ENCODE measurements at regions not wholly inside any gene's neighbourhood (a gene's known extent, or its start where the extent isn't known, plus 50 kb on each side); places are given as distances from the start of the nearest gene placed in this dataset.

DNA sequence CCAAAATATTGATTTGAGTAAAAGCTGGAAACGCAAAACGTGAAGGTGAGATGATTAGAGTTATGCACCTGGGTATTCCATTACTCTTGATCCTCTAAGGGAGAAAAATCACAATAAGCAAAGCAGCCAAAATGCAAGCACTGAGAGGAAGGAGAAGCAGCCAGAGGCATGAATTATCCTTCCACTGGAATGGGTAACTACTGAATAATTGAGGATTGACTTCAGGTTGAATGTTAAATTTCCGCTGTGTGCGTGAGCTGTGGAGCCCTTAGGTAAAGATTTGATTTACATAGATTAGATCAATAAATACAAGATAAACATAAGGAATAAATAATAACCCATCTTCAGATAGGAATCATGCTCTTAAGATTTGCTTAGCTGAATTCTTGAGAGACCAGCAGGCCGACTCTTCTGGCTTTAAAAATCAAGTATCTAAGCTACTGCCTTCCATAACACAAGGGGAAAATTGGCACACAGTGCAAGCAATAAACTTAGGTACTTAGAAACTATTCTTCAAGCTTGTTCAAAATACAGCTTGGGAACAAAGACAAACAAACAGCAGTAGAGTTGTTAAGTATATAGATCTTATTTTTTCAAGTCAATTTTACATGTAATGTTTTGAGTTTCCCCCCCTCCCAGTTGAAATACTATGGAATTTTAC lies 1459.5 kb downstream of the ZPLD1 start:
- DNase-seq = no peak

DNA sequence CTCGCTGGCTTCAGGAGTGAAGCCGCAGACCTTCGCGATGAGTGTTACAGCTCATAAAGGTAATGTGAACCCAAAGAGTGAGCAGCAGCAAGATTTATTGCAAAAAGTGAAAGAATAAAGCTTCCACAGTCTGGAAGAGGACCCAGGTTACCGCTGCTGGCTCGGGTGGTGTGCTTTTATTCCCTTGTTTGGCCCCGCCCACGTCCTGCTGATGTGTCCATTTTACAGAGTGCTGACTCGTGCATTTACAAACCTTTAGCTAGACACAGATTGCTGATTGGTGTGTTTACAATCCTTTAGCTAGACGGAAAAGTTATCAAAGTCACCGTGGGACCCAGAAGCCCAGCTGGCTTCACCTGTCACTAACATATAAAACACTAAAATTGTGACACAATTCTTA lies 1464.5 kb downstream of the ZPLD1 start:
- no peak for DNase-seq

DNA sequence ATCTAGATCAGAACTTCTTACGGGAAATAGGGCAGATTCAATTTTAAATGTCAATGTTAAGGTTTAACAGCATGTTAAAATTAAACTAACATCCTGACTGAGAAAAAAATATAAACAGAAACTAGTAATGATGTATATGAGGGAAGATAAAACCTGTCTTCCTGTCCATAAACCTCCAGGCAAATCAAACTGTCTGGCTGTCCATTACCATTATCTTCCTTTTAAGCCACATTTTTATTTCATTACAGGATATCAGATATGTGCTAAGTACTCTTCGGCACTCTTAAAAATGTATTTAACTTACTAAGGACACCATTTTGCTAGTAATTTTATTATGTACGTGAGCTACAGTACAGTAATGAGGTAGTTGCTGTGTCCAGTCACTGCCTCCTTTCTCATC lies 1461.7 kb upstream of the ALCAM start:
- no peak for DNase-seq

DNA sequence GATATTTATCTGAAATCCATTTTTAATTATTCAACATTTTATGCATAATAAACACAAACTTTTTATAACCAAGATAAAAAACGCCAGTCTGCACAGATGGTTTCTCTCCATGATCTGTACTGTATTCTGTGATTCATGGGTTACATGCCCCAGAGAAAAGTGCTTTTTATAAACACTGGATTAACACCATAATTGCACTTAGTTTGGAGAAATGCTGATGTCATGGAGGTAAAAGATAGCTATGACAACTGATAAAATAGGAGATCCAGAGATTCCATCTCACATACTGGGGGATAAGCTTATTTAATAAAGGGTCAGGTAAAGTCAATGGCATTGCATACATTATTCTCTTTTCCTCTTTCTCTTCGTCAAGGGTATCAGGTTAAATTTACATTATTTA lies 1460.4 kb upstream of the ALCAM start:
- no peak for DNase-seq

DNA sequence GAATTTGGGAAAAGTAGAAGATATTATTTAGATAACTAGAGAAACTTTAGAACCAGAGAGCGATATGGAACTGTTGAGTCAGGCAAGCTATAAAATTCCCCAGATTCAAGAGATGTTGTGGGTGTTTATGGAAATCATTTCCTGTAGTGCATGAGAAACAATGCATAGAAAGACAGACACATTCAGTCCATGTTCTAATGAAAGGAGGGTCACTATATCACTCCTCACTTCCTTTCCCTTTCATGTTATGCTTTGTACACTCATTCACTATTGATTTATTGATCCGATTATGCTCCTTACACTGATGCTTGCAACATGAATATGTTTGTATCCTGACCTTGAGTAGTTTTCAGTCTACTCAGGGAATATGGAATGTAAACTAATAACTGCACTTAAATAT lies 1459.9 kb upstream of the ALCAM start:
- DNase-seq = no peak

DNA sequence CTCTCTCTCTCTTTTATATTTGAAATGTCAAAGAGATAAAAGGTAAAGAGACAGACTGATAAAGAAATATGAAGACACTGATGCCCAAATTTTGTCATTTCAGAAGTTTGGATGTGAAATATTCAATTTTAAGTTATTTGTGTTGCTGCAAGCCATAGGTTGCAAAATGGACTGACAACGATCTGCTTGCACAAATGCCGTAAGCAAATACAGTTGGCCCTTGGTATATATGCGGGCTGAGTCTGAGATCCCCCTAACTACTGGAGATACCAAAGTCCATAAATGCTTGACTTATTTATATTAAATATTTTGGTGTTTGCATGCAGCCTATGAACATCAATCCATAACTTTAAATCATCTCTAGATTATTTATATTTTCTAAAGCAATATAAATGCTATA lies 1459.1 kb upstream of the ALCAM start:
- DNase-seq = no peak

DNA sequence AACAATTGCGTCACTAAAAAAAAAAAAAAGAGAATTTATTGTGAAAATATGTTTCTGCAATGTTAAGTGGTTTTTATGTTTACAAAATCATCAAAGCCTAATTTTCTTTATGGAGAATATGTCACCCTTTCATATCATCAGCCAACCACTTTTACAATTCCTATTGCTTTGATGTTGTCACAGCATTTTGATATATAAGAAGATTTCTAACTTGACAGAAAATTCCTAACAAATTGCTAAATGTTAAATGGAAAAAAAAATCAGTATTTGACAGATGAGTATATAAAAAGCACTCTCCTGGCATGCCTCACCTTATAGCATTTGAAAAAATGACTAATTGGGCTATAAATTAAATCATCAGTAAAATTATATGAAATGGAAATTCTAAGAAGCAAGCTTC lies 1457.3 kb upstream of the ALCAM start:
- no peak for DNase-seq

DNA sequence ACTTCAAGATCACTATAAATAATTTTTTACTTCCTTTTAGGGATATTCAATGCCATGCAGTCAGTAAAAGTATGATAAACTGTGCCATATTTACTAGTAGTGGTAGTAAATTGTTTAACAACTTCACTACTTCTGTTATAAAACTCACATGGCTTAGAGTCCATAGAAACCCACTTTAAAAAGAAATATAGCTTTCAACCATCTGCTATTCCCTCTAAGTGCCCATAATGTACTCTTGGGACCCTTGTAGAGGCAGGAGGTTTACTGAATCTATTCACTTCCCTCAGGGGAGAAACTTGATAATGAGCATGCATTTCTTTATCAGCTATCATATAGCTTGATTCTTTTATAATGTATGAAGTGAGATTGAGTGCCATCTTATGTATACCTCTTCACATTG lies 1448.4 kb upstream of the ALCAM start:
- no peak for DNase-seq

DNA sequence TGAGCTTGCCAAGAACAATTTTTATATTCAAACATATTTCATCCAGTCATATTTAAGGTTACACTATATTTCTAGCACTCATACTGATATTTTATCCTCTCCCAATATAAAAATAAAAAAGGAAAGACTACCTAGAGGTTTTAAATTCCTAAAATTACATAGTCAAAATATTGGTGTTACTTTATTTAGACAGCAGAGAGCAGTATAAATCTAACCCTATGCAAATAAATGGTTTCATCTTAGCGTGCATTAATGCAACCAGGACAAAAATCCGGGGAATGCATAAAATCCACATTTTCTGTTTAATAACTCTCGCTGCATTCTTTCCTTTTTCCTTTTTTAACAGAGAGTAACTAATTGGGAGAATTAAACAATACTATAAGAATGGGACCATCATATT lies 1447.4 kb upstream of the ALCAM start:
- no peak for DNase-seq

DNA sequence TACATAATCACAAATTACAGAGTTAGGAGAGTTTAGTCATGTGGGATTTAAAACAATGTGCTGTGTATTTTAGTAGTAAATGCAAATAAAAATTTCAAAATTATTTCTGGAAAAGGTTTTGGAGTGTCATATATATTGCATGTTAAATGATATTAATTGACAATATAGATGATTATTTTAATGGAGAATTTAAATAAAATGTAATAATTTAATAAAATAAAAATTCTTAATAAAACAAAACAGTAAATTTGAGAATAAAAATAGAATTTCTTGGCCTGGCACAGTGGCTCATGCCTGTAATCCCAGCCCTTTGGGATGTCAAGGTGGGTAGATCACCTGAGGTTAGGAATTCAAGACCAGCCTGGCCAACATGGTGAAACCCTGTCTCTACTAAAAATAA lies 1442.8 kb upstream of the ALCAM start:
- DNase-seq = no peak

DNA sequence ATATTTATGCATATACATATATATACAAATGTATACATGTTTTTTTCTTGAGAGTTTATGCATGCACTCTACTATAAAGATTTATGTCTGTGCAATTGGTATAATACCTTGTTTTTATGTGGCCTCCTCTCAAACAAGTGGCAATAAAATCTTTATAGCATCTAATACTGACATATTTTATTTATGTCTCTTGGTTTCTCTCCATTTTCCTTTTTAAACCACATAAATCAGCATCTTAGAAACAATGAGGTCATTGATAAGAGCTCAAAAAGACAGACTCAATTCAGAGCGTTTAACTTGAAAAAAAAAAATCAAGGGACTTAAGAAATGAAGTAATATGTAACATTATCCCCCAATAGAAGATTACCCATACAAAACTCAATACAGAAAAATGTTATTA lies 1442.2 kb upstream of the ALCAM start:
- no peak for DNase-seq

DNA sequence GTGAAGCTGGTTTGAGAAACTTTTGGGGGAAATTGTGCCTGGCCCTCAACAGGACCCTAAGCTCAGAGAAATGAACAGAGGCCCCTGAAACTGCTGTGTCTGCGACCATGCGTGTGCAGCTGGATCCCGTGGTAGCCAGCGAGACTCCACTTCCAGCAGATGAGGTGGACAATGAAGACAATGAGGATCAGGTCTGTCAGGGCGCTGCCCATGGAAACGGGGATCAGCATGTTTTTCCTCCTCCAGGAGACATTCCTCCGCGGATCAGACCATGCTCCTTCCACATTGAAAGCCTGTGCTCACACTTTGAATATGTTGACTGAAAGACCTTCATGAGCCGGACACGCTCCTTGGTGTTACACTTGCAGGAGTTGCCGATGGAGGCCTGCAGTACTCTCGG lies 1439.8 kb upstream of the ALCAM start:
- DNase-seq = no peak

DNA sequence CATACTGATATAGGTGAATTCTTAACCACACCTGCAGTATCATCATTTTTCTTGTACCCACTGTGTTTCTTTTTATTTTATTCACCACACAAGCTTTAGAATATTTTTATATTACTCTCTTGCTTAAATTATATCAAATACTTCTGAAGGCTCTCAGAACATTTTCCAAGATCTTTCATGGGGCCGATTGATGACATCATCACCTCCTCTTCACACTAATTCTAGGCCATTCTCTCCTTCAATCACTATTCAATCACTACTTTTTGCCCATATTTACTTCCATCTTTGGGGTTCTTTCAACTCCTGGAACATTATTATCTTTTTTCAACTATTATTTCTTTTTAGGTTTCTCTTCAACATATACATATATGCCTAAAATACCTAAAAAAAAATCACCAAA lies 1438.8 kb upstream of the ALCAM start:
- DNase-seq = no peak

DNA sequence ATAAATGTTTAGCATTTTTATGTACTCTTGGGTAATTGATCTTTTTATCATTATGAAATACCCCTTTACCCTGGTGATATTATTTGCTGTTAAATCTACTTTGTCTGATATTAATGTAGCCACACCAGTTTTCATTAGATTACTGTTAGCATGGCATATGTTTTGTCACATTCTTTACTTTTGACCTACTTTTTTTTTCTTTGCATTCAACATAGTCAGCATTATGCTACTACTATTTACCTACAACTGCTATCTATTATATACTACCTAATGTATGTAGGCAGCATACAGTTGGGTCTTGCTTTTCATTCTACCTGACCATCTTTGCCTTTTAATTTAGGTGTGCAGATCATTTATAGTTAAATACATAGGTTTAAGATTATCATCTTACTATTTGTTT lies 1429.6 kb upstream of the ALCAM start:
- DNase-seq = no peak

DNA sequence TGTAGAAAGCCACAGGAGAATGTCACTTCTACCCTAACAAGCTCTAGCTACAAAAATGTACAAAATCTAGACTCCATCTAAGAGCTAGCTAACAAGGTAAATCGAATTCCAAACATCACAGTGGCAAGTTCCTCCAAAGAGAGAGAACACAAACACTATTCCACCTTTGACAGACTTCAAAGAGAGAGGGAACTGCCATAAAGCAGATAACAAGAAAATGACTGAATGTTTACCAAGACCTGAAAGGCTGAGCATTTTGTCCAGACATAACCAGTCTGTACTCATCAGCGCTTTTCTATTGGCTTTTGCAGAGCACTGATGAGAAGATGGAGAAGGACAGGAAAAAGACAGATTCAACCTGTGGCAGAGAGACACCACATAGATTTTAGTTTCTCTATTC lies 1419.6 kb upstream of the ALCAM start:
- no peak for DNase-seq

DNA sequence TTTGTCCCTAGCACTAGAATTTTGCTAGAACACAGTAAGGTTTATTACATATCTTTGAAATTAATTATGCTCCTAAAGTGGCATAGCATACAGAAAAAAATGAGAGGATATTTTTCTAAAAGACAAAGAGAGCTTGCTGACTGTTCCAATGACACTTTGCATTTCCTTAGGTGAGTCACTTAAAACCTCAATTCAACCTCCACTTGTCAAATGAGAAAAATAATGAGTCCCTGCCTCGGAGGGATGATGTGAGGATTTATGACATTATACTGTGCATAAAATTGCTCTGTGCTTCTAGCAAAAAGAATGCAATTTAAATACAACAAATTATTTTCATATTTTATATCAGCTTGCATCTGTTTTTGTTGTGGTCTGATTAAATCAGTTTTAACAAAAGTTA lies 1417.0 kb upstream of the ALCAM start:
- DNase-seq = no peak

DNA sequence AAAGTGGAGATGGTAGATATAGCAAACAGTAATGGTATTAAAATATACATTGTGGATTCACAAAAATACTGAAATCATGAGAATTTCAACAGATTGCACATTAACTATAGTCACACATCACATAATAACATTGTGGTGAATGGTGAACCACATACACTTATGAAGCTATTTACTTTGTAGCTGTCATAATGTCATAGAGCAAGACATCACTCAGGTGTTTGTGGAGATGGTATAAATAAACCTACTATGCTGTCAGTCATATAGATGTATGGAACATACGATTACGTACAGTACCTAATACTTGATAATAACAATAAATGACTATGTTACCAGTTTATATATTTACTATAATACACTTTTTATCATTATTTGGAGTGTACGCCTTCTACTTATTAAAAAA lies 1416.0 kb upstream of the ALCAM start:
- no peak for DNase-seq

DNA sequence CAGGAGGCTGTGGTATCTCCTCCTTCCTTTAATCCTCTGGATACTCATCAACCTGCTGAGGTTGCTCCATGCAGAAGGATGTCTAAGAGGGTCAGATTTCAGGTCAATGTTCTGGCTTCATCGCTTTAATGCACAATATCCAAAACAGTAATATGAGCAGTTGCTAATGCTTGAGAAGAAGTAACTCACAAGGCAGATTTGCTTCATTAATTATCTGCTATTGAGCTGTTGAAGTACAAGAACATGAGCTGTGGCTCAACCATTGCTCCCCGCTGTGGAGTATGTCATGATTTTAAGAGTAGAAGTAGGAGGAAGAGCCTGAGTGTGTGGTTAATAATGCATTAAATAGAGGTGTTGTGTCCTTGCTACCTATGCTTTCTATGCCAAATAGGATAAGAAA lies 1412.9 kb upstream of the ALCAM start:
- no peak for DNase-seq

DNA sequence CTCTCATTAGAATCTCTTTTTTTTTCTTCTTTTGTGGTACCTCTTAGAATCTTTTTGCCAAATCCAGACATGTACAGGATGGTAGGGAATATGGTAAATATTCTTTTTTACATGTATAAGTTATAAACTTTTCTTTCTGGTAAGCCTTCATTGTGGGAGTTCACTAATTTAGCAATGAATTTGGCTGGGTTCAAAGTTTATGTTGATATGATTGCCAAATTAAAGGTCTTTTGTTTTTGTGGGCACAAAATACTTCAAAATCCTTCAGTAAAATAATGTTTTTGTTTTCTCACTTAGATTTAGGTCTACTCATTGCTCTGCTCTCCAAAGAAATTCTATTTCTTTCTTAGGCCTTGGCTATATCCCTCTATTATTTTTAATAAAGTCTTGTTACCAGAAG lies 1405.9 kb upstream of the ALCAM start:
- DNase-seq = no peak

DNA sequence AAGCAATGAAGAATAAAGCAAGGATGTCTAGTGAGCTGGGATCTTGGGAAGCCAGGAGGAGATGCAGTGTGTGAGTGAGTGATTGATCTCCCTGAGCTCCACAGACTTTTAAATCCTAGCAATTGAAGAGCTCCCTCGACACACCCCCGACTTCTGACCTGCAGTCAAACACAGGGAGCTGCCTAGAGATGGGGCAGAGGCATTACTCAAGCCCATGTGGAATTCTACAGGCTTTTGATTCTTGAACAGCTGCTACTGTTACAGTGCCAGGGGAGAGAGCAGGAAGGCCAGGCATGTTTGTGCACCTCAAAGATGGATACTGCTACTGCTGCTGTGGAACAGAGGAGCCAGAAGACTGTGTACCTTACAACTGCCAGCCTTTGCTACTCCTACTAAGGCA lies 1403.1 kb upstream of the ALCAM start:
- no peak for DNase-seq

DNA sequence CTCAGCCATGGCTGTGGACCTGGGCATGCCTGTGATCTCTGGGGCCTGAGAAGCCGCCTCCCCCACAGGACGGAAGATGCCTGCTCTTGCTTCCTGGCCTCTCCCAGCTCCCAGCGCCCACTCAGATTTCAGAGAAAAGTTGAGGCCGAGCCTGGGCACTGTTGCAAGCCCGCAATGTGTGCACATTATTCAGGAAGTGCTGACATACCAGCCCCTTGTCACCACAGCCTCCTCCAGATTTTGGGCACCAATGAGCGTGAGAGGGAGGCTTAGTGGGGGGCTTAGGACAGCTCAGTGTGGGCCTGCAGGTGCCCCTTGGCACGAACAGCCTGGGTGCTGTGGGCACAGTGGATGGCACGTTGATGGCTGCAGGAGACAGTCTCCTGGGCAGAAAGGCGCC lies 1400.9 kb upstream of the ALCAM start:
- no peak for DNase-seq

DNA sequence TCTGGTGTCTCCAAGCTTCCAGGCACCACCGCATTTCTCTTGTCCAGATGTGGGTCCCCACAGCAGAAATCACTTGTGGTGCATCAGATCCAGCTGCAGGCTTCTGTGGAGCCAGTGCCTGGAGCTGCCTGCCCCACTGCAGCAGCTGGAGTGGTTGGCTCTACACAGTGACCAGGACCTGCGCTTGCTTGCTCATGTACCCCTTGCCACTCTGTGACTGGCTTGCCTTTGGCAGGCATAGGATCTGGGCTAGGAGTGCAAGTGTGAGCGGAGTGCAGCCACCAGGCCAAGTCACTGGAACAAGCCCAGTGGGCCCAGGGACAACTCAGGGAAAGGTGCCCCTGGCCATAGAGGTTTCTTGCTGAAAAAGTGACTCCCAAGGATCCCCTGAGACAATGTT lies 1400.0 kb upstream of the ALCAM start:
- DNase-seq = no peak

DNA sequence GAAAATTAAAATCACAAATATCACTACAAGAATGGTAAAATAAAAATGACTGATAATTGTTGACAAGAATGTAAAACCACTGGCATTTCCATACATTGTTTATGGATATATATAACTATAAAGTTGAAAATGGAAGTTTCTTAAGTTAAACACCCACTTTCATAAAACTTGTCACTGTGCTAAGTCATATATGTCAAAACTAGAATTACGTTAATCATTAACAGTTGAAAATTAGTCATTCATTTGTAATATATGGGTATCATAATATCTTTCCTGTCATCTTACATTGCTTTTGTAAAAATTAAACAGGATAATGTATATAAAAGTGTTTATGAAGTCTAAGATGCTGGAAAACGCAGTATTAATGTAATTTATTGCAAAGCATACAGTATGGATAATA lies 1398.6 kb upstream of the ALCAM start:
- DNase-seq = no peak

DNA sequence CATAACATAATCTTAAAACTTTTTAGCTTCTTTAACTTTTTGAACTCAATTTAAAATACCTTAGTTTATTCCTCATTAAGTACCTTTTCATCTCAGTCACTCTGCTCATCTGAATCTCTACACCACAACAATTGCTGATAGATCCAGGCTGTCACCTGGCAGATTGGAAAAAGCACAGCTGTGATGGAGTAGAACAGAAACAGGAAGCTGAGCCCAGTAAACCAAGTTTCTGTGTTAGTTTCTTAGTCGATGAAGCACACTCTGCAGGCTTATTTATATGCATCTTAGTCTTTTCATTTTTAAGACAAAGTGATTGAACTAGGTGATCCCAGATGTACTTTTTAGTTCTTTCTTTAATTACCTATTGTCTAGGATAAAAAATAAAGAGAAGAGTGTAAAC lies 1398.0 kb upstream of the ALCAM start:
- DNase-seq = no peak

DNA sequence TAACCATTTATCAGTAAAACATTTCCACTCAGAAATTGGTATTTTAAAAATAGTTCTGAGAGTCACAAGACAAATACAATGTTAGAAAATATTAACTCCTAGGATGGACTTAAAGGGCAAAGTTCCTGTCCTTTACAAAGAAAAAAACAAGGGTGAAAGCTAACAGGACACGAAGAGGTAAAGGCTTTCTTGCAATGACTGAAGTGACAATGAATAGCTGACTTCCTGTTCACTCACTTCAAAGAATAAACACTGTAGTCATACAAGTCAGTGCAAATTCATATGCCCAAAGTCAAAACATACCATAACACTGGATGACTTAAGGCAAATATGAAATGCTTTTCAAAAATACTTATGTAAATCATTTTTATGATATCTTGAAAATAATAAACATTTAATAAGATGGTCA lies 1389.8 kb upstream of the ALCAM start:
- no peak for DNase-seq
